GM21360 (cell line): ENCODE measurements at regions not wholly inside any gene's neighbourhood (a gene's known extent, or its start where the extent isn't known, plus 50 kb on each side); places are given as distances from the start of the nearest gene placed in this dataset.

Experiments
- ATAC-seq: cut with Tn5 transposase; IDR thresholded peaks from one replicate; pipeline ENCODE4 v1.9.1; 2021; ENCODE audit warnings: mild to moderate bottlenecking, moderate library complexity; ENCODE audit not compliant: unreplicated experiment

GRCh38 chr18:77439888-77440287, 190.2 kb downstream of the GALR1 start:
- ATAC-seq, result no peak

DNA sequence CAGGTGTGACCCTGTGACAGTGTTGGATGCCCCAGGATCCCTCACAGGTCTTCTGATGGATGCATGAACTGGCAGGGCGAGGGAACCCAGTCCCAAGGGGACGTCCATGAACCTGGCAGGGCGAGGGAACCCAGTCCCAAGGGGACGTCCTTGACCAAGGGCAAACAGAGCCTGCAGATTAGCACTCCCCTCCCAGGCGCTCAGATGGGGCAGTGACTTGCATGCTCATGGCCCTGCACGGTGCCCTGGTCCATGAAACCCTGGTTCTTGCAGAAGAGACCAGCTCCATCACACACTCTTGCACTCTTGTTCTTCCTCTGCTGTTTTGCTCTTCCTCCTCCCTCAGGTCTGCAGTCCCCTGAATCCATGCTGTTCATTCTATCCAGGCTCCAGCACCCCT, 192.7 kb downstream of the GALR1 start:
- no peak for ATAC-seq

DNA sequence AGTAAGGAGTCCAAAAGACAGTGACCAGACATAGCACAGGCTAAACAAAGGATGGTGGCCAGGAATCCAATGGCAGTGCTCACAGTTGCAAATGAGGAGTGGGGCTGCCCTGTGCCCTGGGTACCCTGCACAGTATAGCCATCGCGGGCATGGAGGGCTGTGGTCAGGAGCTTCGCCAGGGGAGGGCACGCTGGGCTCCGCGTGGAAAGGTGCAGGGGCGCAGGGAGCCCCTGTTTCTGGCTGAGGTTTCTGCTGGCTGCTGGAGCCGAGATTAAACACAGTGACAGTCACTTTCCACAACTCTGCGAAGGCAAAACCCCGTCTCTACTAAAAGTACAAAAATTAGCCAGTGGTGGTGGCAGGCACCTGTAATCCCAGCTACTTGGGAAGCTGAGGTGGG, 194.7 kb downstream of the GALR1 start:
- no peak for ATAC-seq

DNA sequence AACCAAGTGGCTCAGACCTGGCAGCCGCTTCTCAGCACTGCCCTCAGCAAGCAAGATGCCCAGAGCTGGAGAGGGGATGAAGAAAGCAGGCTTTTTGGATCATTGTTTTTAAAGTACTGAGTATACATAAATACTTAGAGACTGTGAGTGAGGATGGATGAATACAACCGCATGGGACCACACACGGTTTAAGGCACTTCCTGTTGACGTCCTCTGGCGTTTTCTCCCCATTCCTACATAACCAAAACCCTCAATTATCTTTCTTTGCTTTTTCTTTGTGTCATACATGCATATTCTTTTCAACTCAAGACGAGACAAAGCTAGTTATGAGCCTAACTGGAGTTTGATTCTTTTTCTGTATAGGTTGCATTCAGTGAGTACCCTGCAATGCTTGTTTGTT, 198.4 kb downstream of the GALR1 start:
- ATAC-seq, result no peak

GRCh38 chr18:77455004-77455403, 205.4 kb downstream of the GALR1 start:
- no peak for ATAC-seq

DNA sequence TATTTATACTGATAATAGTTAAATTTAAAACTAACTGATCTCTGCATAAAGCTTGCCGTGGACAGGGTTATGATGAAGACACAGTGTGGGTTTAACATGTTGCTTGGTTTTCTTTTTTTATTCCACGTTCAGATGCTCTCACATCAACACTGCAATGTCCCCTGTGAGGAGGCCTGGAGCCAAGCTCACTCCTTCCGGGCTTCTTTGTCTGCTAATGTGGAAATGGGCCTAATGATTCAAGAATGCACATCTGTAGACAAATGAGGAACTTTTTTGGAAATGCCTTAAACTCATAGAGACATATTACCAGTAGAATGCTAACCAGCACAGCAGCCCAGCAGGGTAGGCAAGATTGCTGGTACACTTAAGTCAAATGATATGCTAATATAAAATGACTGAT, 208.0 kb downstream of the GALR1 start:
- ATAC-seq, result no peak

- no peak for ATAC-seq
Observed at GRCh38 chr18:77461062-77461688, 211.5 kb downstream of the GALR1 start.

DNA sequence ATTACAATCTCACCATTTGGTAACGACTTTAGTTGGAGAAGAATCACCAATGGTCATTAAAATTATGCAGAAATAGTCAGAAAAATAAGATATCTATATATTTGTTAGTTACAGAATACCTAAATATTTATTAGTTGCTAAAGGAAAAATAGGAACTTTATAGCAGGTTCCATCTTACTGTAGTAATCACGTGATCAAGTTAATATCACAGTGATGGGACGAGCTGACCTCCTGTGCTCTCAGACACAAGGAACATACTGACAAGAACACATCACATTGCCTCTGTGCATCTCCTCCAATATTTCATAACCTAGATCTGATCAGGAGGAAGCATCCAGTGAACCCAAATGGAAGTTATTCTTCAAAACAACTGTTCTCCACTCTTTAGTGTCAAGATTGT, 215.3 kb downstream of the GALR1 start:
- no peak for ATAC-seq

DNA sequence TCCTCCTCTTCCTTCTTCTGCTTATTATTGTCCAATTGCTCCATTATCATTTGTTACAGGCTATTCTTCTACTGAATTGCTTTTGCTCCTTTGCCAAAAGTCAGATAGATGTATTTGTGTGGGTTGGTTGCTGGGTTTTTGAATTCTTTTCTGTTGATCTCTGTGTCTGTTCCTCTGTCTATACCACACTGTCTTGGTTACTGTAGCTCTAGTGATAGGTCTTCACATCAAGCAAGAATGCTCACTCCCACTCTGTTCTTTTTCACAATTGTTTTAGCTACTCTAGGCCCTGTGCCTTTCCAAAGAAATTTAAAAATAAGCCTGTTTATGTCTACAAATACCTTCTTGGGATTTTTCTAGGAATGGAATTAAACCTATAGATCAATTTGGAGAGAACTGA, 217.2 kb downstream of the GALR1 start:
- no peak for ATAC-seq

DNA sequence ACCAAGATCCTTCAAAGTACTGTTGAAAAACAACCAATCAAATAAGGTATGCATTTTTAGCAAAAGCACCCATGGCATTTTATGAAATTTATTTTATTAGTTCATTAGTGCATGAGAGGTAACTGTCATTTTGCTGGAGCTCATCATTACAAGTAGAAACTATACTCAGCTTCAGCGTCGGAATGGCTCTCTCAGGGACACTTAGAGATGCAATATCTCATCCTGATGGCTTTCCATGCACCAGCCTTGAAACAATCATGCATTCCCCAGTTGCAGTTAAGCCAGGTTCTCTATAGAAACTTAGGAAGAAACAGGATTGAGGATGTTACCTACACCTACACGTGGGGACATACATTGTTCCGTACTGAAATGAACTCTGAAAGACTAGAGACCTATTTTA, 219.5 kb downstream of the GALR1 start:
- no peak for ATAC-seq

DNA sequence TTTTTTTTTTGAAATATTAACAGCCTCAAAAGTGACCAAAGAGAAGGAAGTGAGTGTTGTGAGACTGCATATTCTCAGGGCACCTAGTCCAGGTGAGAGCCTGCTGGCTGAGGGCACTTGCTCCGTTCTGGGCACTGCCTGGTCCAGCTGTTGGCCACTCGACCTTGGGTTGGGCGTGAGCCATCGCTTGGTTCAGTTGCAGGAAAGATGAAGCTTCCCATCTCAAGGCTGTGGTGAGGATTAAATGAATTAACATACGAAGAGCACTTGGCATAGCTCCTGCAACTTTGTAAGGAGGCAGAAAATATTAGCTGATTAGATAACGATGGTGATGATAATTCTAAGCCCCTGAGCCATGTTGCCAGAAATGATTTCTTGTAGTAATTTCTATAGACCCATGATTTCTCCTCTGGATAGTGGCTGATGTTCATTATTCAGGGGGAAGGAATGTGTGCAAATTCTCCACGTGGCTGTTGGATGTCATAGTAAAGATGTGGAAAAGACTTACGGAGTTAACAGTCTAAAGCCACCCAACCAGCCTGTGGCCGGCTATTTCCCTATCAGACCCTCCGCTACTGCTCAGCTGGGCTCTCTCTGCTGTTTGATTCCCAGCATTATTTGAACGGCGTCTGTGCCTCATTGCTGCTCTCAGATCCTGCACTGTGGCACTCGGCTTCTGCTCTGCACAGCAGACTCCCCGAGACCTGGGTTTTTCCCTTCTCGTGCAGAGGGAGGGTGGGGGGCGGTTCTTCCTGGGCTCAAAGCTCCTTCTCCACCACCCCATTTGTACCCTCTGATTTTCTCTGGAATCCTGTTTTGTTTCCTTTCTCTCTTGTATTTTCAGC, 221.1 kb downstream of the GALR1 start:
- no peak for ATAC-seq

DNA sequence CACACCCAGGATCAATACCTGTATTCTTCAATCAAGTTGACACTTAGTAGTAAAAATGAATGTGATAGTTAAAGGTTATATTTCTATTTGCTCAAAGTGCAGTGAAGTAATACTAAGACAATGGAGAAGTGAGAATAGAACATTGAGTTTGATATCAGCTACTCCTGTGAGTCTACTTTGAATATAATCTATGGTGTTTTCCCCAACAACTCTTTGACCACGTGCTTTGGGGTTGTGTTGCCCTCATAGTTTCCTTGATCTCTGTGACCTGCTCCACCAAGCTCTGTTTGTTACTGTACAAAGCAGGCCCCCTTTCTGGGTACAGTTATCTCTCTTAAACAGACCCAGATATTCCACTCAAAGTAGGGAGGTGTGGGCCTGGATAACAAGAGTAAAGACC, 222.9 kb downstream of the GALR1 start:
- ATAC-seq, result no peak

DNA sequence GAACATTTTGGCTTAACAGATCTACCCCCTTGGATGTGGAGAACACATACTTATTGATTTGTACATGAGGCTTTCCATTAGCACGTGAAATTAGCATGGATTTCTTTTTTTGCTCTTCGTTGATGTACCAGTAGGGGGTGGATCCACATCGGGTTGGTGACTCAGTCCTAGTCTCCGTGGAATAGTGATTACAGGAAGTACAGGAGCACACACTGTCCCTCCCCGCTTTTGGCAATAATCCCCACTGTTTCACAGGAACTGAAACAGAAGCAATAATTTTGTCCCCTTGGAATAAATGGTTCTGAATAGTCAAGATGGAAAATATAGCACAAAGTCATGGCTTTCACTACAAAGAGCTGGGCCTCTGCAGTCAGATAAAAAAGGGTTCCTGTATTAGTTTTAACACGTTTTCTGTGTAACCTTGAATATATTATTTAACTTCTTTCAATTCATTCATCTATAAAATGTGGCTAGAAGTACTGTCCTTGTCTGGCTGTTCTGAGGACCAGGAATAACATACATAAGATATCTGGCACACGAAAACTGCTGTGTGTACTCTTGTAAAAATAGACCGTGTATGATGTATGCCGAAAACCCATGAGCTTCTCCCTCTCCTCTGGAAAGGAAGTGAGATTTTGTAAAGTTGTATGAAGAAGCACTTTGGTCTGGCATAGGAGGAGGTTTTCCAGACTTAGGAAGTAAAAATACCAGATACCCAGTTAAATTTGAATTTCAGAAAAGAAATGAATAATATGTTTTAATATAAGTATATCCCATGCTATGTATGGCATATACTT, 229.2 kb downstream of the GALR1 start:
- no peak for ATAC-seq

DNA sequence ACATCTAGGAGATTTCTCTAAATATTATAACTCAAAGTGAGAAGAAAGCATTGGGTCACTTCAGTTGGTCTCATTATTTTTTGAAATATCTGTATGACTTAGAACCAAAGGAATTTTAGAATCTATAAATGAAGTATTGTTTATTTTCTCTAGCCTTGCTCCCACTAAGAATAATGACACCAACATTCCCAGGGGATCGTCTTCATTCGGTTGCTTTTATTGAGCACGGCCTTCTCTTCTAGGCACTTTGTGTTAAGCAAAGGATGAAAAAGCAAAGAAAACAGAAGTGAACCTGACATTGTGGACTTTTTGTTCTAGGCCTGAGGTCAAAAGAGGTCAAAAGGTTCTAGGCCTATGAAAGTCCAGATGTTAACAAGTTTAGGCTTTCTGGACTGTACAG, 231.9 kb downstream of the GALR1 start:
- no peak for ATAC-seq

GRCh38 chr18:77482190-77483085, 232.8 kb downstream of the GALR1 start:
- no peak for ATAC-seq

- ATAC-seq, result no peak
Observed at GRCh38 chr18:77486985-77487384, 237.3 kb downstream of the GALR1 start.

GRCh38 chr18:77487951-77488740, 238.5 kb downstream of the GALR1 start:
- ATAC-seq, result peak; percentile 87

DNA sequence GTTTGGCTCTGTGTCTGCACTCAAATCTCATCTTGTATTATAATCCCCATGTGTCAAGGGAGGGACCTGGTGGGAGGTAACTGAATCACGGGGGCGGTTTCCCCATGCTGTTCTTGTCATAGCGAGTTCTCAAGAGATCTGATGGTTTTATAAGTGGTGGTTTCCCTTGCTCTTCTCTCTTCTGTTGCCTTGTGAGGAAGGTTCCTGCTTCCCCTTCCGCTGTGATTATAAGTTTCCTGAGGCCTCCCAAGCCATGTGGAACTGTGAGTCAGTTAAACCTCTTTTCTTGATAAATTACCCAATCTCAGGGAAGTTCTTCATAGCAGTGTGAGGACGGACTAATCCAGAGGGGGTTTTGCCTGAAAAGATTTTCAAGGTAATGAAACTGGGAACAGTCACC, 245.4 kb downstream of the GALR1 start:
- ATAC-seq, result no peak

GRCh38 chr18:77495982-77496690, 246.5 kb downstream of the GALR1 start:
- ATAC-seq, result no peak
